ENCODE measurements at regions not wholly inside any gene's neighbourhood (a gene's known extent, or its start where the extent isn't known, plus 50 kb on each side); places are given as distances from the start of the nearest gene placed in this dataset.

GRCh38 chr2:48205137-48205798 is 109.2 kb upstream of the FOXN2 start (continued):
- no peak for TF ChIP-seq ZNF407 (CRISPR knock-in tag; IDR thresholded peaks at IDR 0.05; ENCODE audit: not compliant biosample characterization)
- TF ChIP-seq, protein P1, sequence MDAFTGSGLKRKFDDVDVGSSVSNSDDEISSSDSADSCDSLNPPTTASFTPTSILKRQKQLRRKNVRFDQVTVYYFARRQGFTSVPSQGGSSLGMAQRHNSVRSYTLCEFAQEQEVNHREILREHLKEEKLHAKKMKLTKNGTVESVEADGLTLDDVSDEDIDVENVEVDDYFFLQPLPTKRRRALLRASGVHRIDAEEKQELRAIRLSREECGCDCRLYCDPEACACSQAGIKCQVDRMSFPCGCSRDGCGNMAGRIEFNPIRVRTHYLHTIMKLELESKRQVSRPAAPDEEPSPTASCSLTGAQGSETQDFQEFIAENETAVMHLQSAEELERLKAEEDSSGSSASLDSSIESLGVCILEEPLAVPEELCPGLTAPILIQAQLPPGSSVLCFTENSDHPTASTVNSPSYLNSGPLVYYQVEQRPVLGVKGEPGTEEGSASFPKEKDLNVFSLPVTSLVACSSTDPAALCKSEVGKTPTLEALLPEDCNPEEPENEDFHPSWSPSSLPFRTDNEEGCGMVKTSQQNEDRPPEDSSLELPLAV (CRISPR knock-in tag; conservative IDR thresholded peaks at IDR 0.05; ENCODE audit: low read depth) = no peak
- no peak for TF ChIP-seq LBX2 (CRISPR knock-in tag; IDR thresholded peaks at IDR 0.05; ENCODE audit: borderline replicate concordance)
- no peak for TF ChIP-seq HNRNPLL (IDR thresholded peaks at IDR 0.05; ENCODE audit: low read depth, low read length, poor library complexity, severe bottlenecking)
- no peak for TF ChIP-seq ZNF253 (CRISPR knock-in tag; IDR thresholded peaks at IDR 0.05; ENCODE audit: borderline replicate concordance)
- no peak for TF ChIP-seq MTERF4 (CRISPR knock-in tag; IDR thresholded peaks at IDR 0.05)
- TF ChIP-seq ZNF776 (CRISPR knock-in tag; IDR thresholded peaks at IDR 0.05) = no peak
- 0 out of 4 replicates have a peak, but pooled peaks of 1 of the 2 experiments have one; percentile 25 for TF ChIP-seq REST (IDR thresholded peaks at IDR 0.05; ENCODE audit: borderline replicate concordance in 1 of 2, low read depth in 1 of 2, low read length in 2 of 2)
- TF ChIP-seq MYC (CRISPR knock-in tag; IDR thresholded peaks at IDR 0.05; ENCODE audit: borderline replicate concordance) = no peak
- TF ChIP-seq PCBP2 (optimal IDR thresholded peaks at IDR 0.05; ENCODE audit: low read depth, low read length, poor library complexity, severe bottlenecking) = no peak
- TF ChIP-seq POLR2G (IDR thresholded peaks at IDR 0.05; ENCODE audit: low read depth, low read length) = peak; percentile 64; the same call in 1 of the 2 replicates
- TF ChIP-seq ZNF326 (CRISPR knock-in tag; IDR thresholded peaks at IDR 0.05; ENCODE audit: borderline replicate concordance) = no peak
